PC-3 (cell line): ENCODE measurements at regions not wholly inside any gene's neighbourhood (a gene's known extent, or its start where the extent isn't known, plus 50 kb on each side); places are given as distances from the start of the nearest gene placed in this dataset.

Experiments used
- CTCF ChIP-seq: fragments of 300-600 bp; sonication (generic); conservative IDR thresholded peaks from 2 replicates; pipeline ENCODE4 v1.5.1; 2017; ENCODE audit warnings: antibody characterized with exemption, low read depth, mild to moderate bottlenecking, low read length
- EZH2 ChIP-seq: fragments of 300-600 bp; sonication (generic); IDR thresholded peaks from one replicate; pipeline ENCODE4 v1.6.1; 2017; ENCODE audit warnings: antibody characterized with exemption, mild to moderate bottlenecking, low read length; ENCODE audit not compliant: unreplicated experiment
- EZH2phosphoT487 ChIP-seq: fragments of 300-600 bp; sonication (generic); IDR thresholded peaks from 2 replicates; pipeline ENCODE4 v1.6.1; 2018; ENCODE audit warnings: mild to moderate bottlenecking, antibody characterized with exemption, low read length, borderline replicate concordance

- TF ChIP-seq CTCF: no peak
- no peak for TF ChIP-seq EZH2phosphoT487
- no peak for TF ChIP-seq EZH2
These were observed 73.2 kb upstream of the CIBAR2 start for GRCh38 chr16:85185303-85186100.
